GM06990 (cell line): ENCODE measurements at regions not wholly inside any gene's neighbourhood (a gene's known extent, or its start where the extent isn't known, plus 50 kb on each side); places are given as distances from the start of the nearest gene placed in this dataset.

ENCODE experiments used
- DNase-seq: peaks from one replicate; pipeline ENCODE4 v3.0.0-alpha.2; 2011; ENCODE audit not compliant: insufficient read length; ENCODE audit errors: extremely low read depth
- H3K27me3 ChIP-seq: replicated peaks from 2 replicates; pipeline ENCODE4 v1.6.0; 2011; ENCODE audit warnings: low read length; ENCODE audit not compliant: control insufficient read depth, insufficient read depth
- H3K36me3 ChIP-seq: 2 replicates; pipeline ENCODE4 v1.5.1; 2011; ENCODE audit warnings: low read length; ENCODE audit not compliant: control insufficient read depth, insufficient read depth
- H3K4me3 ChIP-seq: replicated peaks from 2 replicates; pipeline ENCODE4 v1.5.1; 2011; ENCODE audit warnings: low read depth, mild to moderate bottlenecking, control low read depth, low read length
- TF ChIP-seq, protein P1 (sequence below): IDR thresholded peaks from 2 replicates; pipeline ENCODE4 v1.5.1; 2011; ENCODE audit warnings: low read length, control low read depth, mild to moderate bottlenecking, inconsistent platforms; ENCODE audit not compliant: insufficient read depth, poor library complexity, severe bottlenecking

DNA sequence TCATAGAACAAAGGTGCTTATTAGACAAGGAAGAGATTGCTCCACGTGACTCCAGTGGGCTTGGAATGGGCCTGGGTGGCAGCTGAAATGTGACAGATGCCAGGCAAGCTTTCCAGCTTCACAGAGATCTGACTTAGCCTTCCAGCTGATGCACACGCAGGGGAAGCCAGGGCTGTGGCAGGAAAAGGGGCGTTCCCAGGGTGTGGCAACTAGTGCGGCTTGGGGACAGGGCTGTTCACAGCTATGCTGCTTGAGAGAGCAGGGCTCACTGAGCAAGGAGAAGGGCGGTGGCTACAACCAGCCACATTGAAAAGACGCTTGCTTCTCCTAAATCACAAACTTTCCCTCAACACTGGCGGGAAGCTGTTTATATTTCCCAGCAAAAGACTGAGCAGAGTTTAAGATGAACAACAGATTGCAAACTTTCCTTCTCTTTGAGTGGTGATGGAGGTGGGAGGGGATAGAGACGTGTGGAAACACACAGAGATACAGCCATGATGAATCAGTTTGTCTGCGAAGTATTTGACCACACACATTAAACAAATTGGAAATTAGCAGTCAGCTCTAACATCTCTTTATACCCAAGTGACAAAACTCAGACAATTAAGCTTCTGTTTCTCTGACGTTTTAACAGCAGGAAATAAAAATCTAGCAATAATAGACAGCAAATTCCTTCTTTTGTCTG is 127.5 kb downstream of the BDH1 start:
- DNase-seq = peak; percentile 15
- Histone ChIP-seq H3K27me3 (no peaks in the 10 kb centered on the region), H3K36me3 (no peaks in the 10 kb centered on the region), H3K4me3 (no peak overlapping the region)
- TF ChIP-seq, protein P1, sequence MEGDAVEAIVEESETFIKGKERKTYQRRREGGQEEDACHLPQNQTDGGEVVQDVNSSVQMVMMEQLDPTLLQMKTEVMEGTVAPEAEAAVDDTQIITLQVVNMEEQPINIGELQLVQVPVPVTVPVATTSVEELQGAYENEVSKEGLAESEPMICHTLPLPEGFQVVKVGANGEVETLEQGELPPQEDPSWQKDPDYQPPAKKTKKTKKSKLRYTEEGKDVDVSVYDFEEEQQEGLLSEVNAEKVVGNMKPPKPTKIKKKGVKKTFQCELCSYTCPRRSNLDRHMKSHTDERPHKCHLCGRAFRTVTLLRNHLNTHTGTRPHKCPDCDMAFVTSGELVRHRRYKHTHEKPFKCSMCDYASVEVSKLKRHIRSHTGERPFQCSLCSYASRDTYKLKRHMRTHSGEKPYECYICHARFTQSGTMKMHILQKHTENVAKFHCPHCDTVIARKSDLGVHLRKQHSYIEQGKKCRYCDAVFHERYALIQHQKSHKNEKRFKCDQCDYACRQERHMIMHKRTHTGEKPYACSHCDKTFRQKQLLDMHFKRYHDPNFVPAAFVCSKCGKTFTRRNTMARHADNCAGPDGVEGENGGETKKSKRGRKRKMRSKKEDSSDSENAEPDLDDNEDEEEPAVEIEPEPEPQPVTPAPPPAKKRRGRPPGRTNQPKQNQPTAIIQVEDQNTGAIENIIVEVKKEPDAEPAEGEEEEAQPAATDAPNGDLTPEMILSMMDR = no peak

DNA sequence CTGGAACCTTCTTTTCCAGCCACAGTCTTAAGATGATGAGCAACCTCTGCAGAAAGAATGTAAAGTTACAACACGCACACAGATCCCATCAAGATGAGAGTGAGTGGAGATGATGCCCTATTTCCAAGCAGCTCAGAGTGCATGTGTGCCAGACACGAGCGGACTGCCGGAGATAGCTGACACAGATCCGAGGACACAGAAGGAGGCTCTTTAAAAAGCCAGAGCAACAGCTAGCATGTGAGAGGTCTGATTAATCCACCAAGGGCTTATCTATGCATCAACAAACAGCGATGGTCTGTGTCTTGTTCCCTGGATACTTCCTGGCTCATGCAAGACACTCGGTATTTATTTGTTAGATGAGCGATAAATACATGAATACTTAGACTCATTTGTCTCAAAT is 128.6 kb upstream of the DLG1 start:
- Histone ChIP-seq H3K36me3 (no peaks in the 10 kb centered on the region), H3K4me3 (no peak overlapping the region), H3K27me3 (no peaks in the 10 kb centered on the region)
- TF ChIP-seq, protein P1 = no peak
- DNase-seq = no peak

DNA sequence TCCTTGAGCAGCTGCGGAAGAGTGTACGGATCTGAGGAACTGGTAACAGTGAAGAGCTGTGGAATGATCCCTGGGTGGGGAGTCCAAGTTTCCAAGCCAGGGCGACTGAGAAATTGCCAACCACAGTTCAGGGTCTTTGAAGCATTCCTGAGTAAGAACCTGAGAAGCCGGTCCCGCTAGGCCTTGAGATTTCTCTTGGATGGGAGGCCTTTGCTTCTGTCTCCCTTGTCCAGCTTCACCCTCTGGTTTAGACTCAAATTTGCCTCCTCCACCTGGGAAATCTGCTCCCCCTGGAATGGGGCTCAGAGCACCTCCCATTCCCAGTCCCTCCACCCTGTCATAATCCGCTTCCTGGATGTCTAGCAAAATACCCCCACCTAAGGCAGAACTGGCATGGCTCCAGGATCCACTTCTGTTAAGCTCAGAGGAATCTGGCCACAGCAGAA is 127.7 kb upstream of the DLG1 start:
- no peak for DNase-seq
- Histone ChIP-seq H3K36me3 (no peaks in the 10 kb centered on the region), H3K4me3 (no peak overlapping the region), H3K27me3 (no peaks in the 10 kb centered on the region)
- TF ChIP-seq, protein P1 = no peak

DNA sequence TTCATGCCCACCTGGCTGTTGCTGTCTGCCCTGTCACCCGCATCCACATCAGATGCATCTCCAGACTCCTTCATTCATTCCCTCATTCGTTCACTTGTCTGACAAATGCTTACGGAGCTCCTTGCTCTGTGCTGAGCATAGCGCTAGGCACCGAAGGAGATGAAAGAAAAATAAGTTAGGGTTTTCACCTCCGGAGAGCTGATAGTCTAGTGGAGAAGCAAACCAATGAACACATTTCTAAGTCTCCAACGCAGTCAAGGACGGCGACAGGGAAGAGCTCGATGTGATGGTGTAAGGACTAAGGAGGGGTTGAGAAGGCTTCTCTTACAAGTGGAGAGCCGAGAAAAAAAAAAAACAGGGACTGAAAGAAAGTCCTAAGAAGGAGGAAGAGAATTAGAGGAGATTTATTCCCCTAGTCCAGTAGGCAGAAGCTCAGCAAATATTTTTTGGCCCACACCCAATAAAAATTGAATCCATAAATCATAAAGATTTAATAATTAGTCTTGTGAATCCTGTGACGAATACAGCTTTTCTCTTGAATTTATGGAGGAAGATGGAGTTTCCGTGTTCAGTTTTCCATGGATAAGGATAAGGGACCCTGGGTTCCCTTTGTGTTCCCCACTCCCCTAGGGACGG is 127.2 kb upstream of the DLG1 start:
- no peak for DNase-seq
- no peaks in the 10 kb centered on the region for H3K36me3 ChIP-seq
- TF ChIP-seq, protein P1 = no peak
- no peak overlapping the region for H3K4me3 ChIP-seq
- no peaks in the 10 kb centered on the region for H3K27me3 ChIP-seq

DNA sequence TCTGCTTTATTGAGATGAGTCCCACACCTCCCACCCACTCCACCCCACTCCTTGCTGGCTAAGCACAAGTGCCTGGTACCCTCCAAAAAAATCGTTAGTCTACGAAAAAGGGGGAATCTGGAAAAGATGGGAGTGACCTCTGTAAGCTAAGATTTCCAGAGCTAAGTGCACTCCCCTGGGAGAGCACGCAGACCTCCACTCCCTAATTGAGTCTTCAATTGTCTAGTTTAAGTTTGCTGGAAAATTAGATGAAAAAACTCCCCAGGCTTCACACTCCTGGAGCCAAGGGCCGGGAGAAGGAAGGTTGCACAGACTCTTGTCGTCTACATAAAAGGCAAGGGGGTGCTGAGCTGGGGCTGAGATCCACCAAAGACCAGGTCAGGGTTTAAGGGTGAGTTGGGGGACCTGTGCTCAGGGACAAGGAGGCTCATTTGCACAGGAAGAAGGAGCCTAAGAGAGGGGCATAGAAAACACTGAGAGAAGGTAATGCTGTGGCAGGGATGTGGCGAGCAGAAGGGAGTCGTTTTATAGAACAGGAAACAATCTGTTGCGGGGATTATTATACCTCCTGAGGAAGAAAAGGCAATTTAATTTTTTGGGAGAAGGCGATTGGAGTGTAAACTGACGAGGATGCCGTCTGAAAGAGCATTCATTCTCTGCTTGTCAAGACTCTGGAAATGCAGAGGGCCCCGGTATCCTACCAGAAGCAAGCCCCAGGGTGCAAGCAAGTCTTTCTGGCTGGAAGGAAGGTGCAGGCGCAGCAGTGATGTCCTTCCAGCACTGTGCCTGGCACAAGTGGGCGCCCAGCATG is 126.5 kb upstream of the DLG1 start:
- H3K27me3 ChIP-seq = no peaks in the 10 kb centered on the region
- TF ChIP-seq, protein P1 = no peak
- H3K4me3 ChIP-seq = no peak overlapping the region
- DNase-seq = no peak
- H3K36me3 ChIP-seq = no peaks in the 10 kb centered on the region
